ENCODE measurements at regions not wholly inside any gene's neighbourhood (a gene's known extent, or its start where the extent isn't known, plus 50 kb on each side); places are given as distances from the start of the nearest gene placed in this dataset.

GRCh38 chr5:124634228-124634739 lies 112.2 kb downstream of the ZNF608 start:
- no peak for DNase-seq (ENCODE audit: low read depth, low spot score)
- Histone ChIP-seq H3K4me3 (no peak overlapping the region), H3K9ac (ENCODE audit: insufficient read length) (no peak overlapping the region), H3K36me3 (ENCODE audit: insufficient read depth, low read length) (no peaks in the 10 kb centered on the region), H3K27ac (no peak overlapping the region), H3K9me3 (ENCODE audit: low read depth, low read length) (no peaks in the 10 kb centered on the region)
- TF ChIP-seq EZH2 (IDR thresholded peaks at IDR 0.05) (no peak), POLR2AphosphoS5 (IDR thresholded peaks at IDR 0.05; ENCODE audit: borderline replicate concordance, low read depth, low read length) (no peak), FOXP2 (optimal IDR thresholded peaks at IDR 0.05; ENCODE audit: control extremely low read depth, extremely low read length, insufficient read depth) (no peak)

- no peak for DNase-seq (ENCODE audit: low read depth, low spot score)
- Histone ChIP-seq H3K9ac (ENCODE audit: insufficient read length) (no peak overlapping the region), H3K4me3 (no peak overlapping the region), H3K27ac (no peak overlapping the region), H3K36me3 (ENCODE audit: insufficient read depth, low read length) (no peaks in the 10 kb centered on the region), H3K9me3 (ENCODE audit: low read depth, low read length) (no peaks in the 10 kb centered on the region)
- TF ChIP-seq EZH2 (IDR thresholded peaks at IDR 0.05) (no peak), FOXP2 (optimal IDR thresholded peaks at IDR 0.05; ENCODE audit: control extremely low read depth, extremely low read length, insufficient read depth) (no peak), POLR2AphosphoS5 (IDR thresholded peaks at IDR 0.05; ENCODE audit: borderline replicate concordance, low read depth, low read length) (no peak)
Measured at GRCh38 chr5:124633209-124633608, 113.2 kb downstream of the ZNF608 start.

GRCh38 chr5:124631874-124632550 lies 114.4 kb downstream of the ZNF608 start:
- Histone ChIP-seq H3K27ac (no peak overlapping the region), H3K9ac (ENCODE audit: insufficient read length) (no peak overlapping the region), H3K4me3 (no peak overlapping the region), H3K9me3 (ENCODE audit: low read depth, low read length) (no peaks in the 10 kb centered on the region), H3K36me3 (ENCODE audit: insufficient read depth, low read length) (no peaks in the 10 kb centered on the region)
- DNase-seq (ENCODE audit: low read depth, low spot score): no peak
- no peak for TF ChIP-seq POLR2AphosphoS5 (IDR thresholded peaks at IDR 0.05; ENCODE audit: borderline replicate concordance, low read depth, low read length)
- TF ChIP-seq EZH2 (IDR thresholded peaks at IDR 0.05): no peak
- no peak for TF ChIP-seq FOXP2 (optimal IDR thresholded peaks at IDR 0.05; ENCODE audit: control extremely low read depth, extremely low read length, insufficient read depth)

- Histone ChIP-seq H3K27ac (no peak overlapping the region), H3K36me3 (ENCODE audit: insufficient read depth, low read length) (no peaks in the 10 kb centered on the region), H3K9ac (ENCODE audit: insufficient read length) (no peak overlapping the region), H3K4me3 (no peak overlapping the region), H3K9me3 (ENCODE audit: low read depth, low read length) (no peaks in the 10 kb centered on the region)
- no peak for DNase-seq (ENCODE audit: low read depth, low spot score)
- TF ChIP-seq FOXP2 (optimal IDR thresholded peaks at IDR 0.05; ENCODE audit: control extremely low read depth, extremely low read length, insufficient read depth) (no peak), POLR2AphosphoS5 (IDR thresholded peaks at IDR 0.05; ENCODE audit: borderline replicate concordance, low read depth, low read length) (no peak), EZH2 (IDR thresholded peaks at IDR 0.05) (no peak)
Measured at GRCh38 chr5:124630767-124631704, 115.4 kb downstream of the ZNF608 start.

GRCh38 chr5:124628721-124629596 lies 117.5 kb downstream of the ZNF608 start:
- Histone ChIP-seq H3K4me3 (no peak overlapping the region), H3K9ac (ENCODE audit: insufficient read length) (no peak overlapping the region), H3K9me3 (ENCODE audit: low read depth, low read length) (no peaks in the 10 kb centered on the region), H3K36me3 (ENCODE audit: insufficient read depth, low read length) (no peaks in the 10 kb centered on the region), H3K27ac (no peak overlapping the region)
- DNase-seq (ENCODE audit: low read depth, low spot score): no peak
- no peak for TF ChIP-seq FOXP2 (optimal IDR thresholded peaks at IDR 0.05; ENCODE audit: control extremely low read depth, extremely low read length, insufficient read depth)
- TF ChIP-seq EZH2 (IDR thresholded peaks at IDR 0.05): no peak
- no peak for TF ChIP-seq POLR2AphosphoS5 (IDR thresholded peaks at IDR 0.05; ENCODE audit: borderline replicate concordance, low read depth, low read length)

- no peak for TF ChIP-seq FOXP2 (optimal IDR thresholded peaks at IDR 0.05; ENCODE audit: control extremely low read depth, extremely low read length, insufficient read depth)
- TF ChIP-seq EZH2 (IDR thresholded peaks at IDR 0.05): no peak
- no peak overlapping the region for H3K27ac ChIP-seq
Measured at GRCh38 chr5:124627815-124628595, 118.4 kb downstream of the ZNF608 start.

GRCh38 chr5:124626053-124626452 lies 120.4 kb downstream of the ZNF608 start:
- Histone ChIP-seq H3K9me3 (ENCODE audit: low read depth, low read length) (no peaks in the 10 kb centered on the region), H3K9ac (ENCODE audit: insufficient read length) (no peak overlapping the region), H3K36me3 (ENCODE audit: insufficient read depth, low read length) (no peaks in the 10 kb centered on the region), H3K27ac (no peak overlapping the region), H3K4me3 (no peak overlapping the region)
- no peak for DNase-seq (ENCODE audit: low read depth, low spot score)
- no peak for TF ChIP-seq FOXP2 (optimal IDR thresholded peaks at IDR 0.05; ENCODE audit: control extremely low read depth, extremely low read length, insufficient read depth)
- TF ChIP-seq EZH2 (IDR thresholded peaks at IDR 0.05): no peak
- no peak for TF ChIP-seq POLR2AphosphoS5 (IDR thresholded peaks at IDR 0.05; ENCODE audit: borderline replicate concordance, low read depth, low read length)

More at GRCh38 chr5:124627815-124628595, 118.4 kb downstream of the ZNF608 start:
- Histone ChIP-seq H3K9ac (ENCODE audit: insufficient read length) (no peak overlapping the region), H3K4me3 (no peak overlapping the region), H3K36me3 (ENCODE audit: insufficient read depth, low read length) (no peaks in the 10 kb centered on the region), H3K9me3 (ENCODE audit: low read depth, low read length) (no peaks in the 10 kb centered on the region)
- DNase-seq (ENCODE audit: low read depth, low spot score): no peak
